ENCODE measurements at regions not wholly inside any gene's neighbourhood (a gene's known extent, or its start where the extent isn't known, plus 50 kb on each side); places are given as distances from the start of the nearest gene placed in this dataset.

GRCh38 chr2:12057436-12058166, 311.2 kb downstream of the LPIN1 start:
- no peak for TF ChIP-seq CTCF (IDR thresholded peaks at IDR 0.05)
- no peak for TF ChIP-seq POLR2A (IDR thresholded peaks at IDR 0.05)

All from tibial nerve (tissue), 3 donors.